K562 (cell line): ENCODE measurements at regions not wholly inside any gene's neighbourhood (a gene's known extent, or its start where the extent isn't known, plus 50 kb on each side); places are given as distances from the start of the nearest gene placed in this dataset.

Experiments
- ATAC-seq: fragments of 200-7000 bp; cut with Tn5 transposase; 3 replicates; pipeline ENCODE4 v1.9.1; 2020; ENCODE audit warnings: moderate library complexity
- BruUV-seq: library from RNA; stranded (reverse); fragments of 400-500 nt; replicated peaks from 2 replicates; lab custom pipeline; 2021; lab: Mats Ljungman, UMichigan
- CTCF ChIA-PET: fragments of 300-600 bp; formaldehyde crosslinking; extraction: SDS; loops from one replicate; lab custom pipeline; 2021; ENCODE audit warnings: low intra/inter-chr PET ratio; lab: Yijun Ruan, JAX
- POLR2A ChIA-PET: fragments of 300-600, 350-650 bp; sonication (Branson Sonifier 250); formaldehyde crosslinking; extraction: SDS; loops from one replicate; lab custom pipeline; 2021; ENCODE audit warnings: antibody characterized with exemption, inconsistent platforms; lab: Yijun Ruan, JAX
- DNase-seq, 4 experiments: peaks; one replicate each; pipeline versions ENCODE4 v3.0.0 to v3.0.0-alpha.2; 2011 to 2018; ENCODE audit warnings: low spot score in 3 of 4, mixed read lengths in 3 of 4; ENCODE audit errors: extremely low read depth in 1 of 4
- FAIRE-seq: peaks from 2 replicates; lab custom pipeline; 2011; peaks lifted over from hg19 to GRCh38; lab: Jason Lieb, UNC
- H2AFZ ChIP-seq: 2 replicates; pipeline ENCODE4 v1.6.0; 2011; ENCODE audit warnings: low read depth, low read length, control low read depth, inconsistent platforms
- H3K27ac ChIP-seq: fragments of 200-600 bp; 3 replicates; pipeline ENCODE4 v1.8.0; 2011; ENCODE audit warnings: low read depth, mild to moderate bottlenecking, control low read depth, inconsistent platforms, low read length, moderate library complexity, mixed read lengths; ENCODE audit errors: extremely low read depth
- H3K27me3 ChIP-seq, 2 experiments: fragments of 300-600 bp in 1 of 2; 2 replicates in 1 of 2; 3 replicates in 1 of 2; pipeline versions ENCODE4 v1.6.0 to v1.8.0; 2011; ENCODE audit warnings: inconsistent platforms in 2 of 2, low read length in 2 of 2, mild to moderate bottlenecking in 1 of 2, mixed read lengths in 1 of 2, moderate library complexity in 1 of 2; ENCODE audit not compliant: control insufficient read depth in 2 of 2, insufficient read depth in 2 of 2
- H3K36me3 ChIP-seq: fragments of 300-600 bp; 3 replicates; pipeline ENCODE4 v1.8.0; 2011; ENCODE audit warnings: mild to moderate bottlenecking, low read length, inconsistent platforms; ENCODE audit not compliant: control insufficient read depth, insufficient read depth
- H3K4me1 ChIP-seq, 2 experiments: fragments of 200-600 bp in 1 of 2; replicated peaks in 1 of 2; 2 replicates in 1 of 2; 3 replicates in 1 of 2; pipeline versions ENCODE4 v1.5.1 to v1.8.0; 2011; ENCODE audit warnings: inconsistent platforms in 2 of 2, low read length in 2 of 2, mild to moderate bottlenecking in 1 of 2, mixed read lengths in 1 of 2, moderate library complexity in 1 of 2; ENCODE audit not compliant: control insufficient read depth in 2 of 2, insufficient read depth in 2 of 2
- H3K4me2 ChIP-seq: 2 replicates; pipeline ENCODE4 v1.6.1; 2011; ENCODE audit warnings: low read length, control low read depth, inconsistent platforms, mixed read lengths; ENCODE audit not compliant: insufficient read depth
- H3K4me3 ChIP-seq: fragments of 200-600 bp; sonication (generic), shearing (Covaris generic); 2 replicates; pipeline ENCODE4 v1.5.1; 2016; ENCODE audit warnings: control low read depth, inconsistent platforms
- H3K79me2 ChIP-seq: fragments of 200-600 bp; 3 replicates; pipeline ENCODE4 v1.8.0; 2011; ENCODE audit warnings: low read length, inconsistent platforms; ENCODE audit not compliant: control insufficient read depth, insufficient read depth
- H3K9ac ChIP-seq, 2 experiments: 2 replicates each; pipeline versions ENCODE4 v1.6.0 to v1.6.1; 2011; ENCODE audit warnings: low read depth in 2 of 2, low read length in 2 of 2, control low read depth in 1 of 2, inconsistent platforms in 1 of 2, mild to moderate bottlenecking in 1 of 2, mixed read lengths in 1 of 2; ENCODE audit not compliant: insufficient read depth in 1 of 2
- H3K9me1 ChIP-seq: one replicate; pipeline ENCODE4 v1.6.0; 2011; ENCODE audit warnings: inconsistent platforms, mild to moderate bottlenecking, low read length, moderate library complexity; ENCODE audit not compliant: control insufficient read depth, insufficient read depth
- H3K9me3 ChIP-seq: replicated peaks from 2 replicates; pipeline ENCODE4 v1.5.1; 2011; ENCODE audit warnings: low read depth, low read length, inconsistent platforms; ENCODE audit not compliant: control insufficient read depth, insufficient read depth
- H4K20me1 ChIP-seq: replicated peaks from 2 replicates; pipeline ENCODE4 v1.6.1; 2011; ENCODE audit warnings: low read length, inconsistent platforms, mixed read lengths; ENCODE audit not compliant: control insufficient read depth, insufficient read depth
- CCNT2 ChIP-seq: IDR thresholded peaks from 2 replicates; pipeline ENCODE4 v1.6.1; 2011; ENCODE audit warnings: borderline replicate concordance, low read depth, mild to moderate bottlenecking, moderate library complexity, mixed read lengths, low read length; ENCODE audit not compliant: insufficient read length; ENCODE audit errors: extremely low read depth
- CXXC5 ChIP-seq: fragments of 250-450 bp; sonication (Bioruptor Pico); IDR thresholded peaks from 2 replicates; pipeline ENCODE4 v1.8.0; 2022; ENCODE audit warnings: inconsistent platforms, mild to moderate bottlenecking, moderate library complexity
- EGR1 ChIP-seq: fragments of 450-650 bp; conservative IDR thresholded peaks from 2 replicates; pipeline ENCODE4 v1.6.1; 2017; ENCODE audit warnings: mild to moderate bottlenecking
- ESRRB ChIP-seq: fragments of 250-450 bp; sonication (Bioruptor Pico); IDR thresholded peaks from 2 replicates; pipeline ENCODE4 v1.5.0; 2020; ENCODE audit warnings: mild to moderate bottlenecking, moderate library complexity, borderline replicate concordance
- GABPB1 ChIP-seq: sonication (generic); formaldehyde crosslinking; IDR thresholded peaks from 2 replicates; pipeline ENCODE4 v1.8.0; 2022; ENCODE audit warnings: mild to moderate bottlenecking, missing genetic modification reagents
- KDM2B ChIP-seq: fragments of 250-450 bp; sonication (Bioruptor Pico); IDR thresholded peaks from 2 replicates; pipeline ENCODE4 v1.8.0; 2021; ENCODE audit warnings: mild to moderate bottlenecking, moderate library complexity
- MNT ChIP-seq, 2 experiments: fragments of 450-650 bp; conservative IDR thresholded peaks; 2 replicates each; pipeline ENCODE4 v1.6.1; 2017; ENCODE audit warnings: mild to moderate bottlenecking in 2 of 2, moderate library complexity in 2 of 2
- MTF1 ChIP-seq: fragments of 250-450 bp; sonication (Bioruptor Pico); IDR thresholded peaks from 2 replicates; pipeline ENCODE4 v1.9.0; 2021; ENCODE audit warnings: moderate library complexity, mild to moderate bottlenecking, inconsistent platforms, borderline replicate concordance
- POLR2H ChIP-seq: IDR thresholded peaks from 2 replicates; pipeline ENCODE4 v1.6.1; 2016; ENCODE audit warnings: missing genetic modification characterization, low read depth, mild to moderate bottlenecking, control low read depth, missing compliant biosample characterization, moderate library complexity
- PURB ChIP-seq: sonication (generic); formaldehyde crosslinking; IDR thresholded peaks from 2 replicates; pipeline ENCODE4 v1.9.0; 2021; ENCODE audit warnings: low read depth, mild to moderate bottlenecking, missing genetic modification reagents
- RAD21 ChIP-seq, 2 experiments: fragments of 250-450 bp in 1 of 2; fragments of 450-650 bp in 1 of 2; sonication (Bioruptor Pico) in 1 of 2; formaldehyde crosslinking in 1 of 2; IDR thresholded peaks in 1 of 2; conservative IDR thresholded peaks in 1 of 2; 2 replicates each; pipeline versions ENCODE4 v1.4.0 to v1.8.0; 2020 to 2022; ENCODE audit warnings: mild to moderate bottlenecking in 2 of 2, moderate library complexity in 1 of 2
- SREBF2 ChIP-seq: sonication (generic); formaldehyde crosslinking; IDR thresholded peaks from 2 replicates; pipeline ENCODE4 v1.4.0; 2020; ENCODE audit warnings: mild to moderate bottlenecking, missing genetic modification reagents
- TARDBP ChIP-seq: fragments of 450-650 bp; IDR thresholded peaks from 2 replicates; pipeline ENCODE4 v1.6.1; 2016
- TCF7 ChIP-seq: sonication (generic); IDR thresholded peaks from 2 replicates; pipeline ENCODE4 v1.6.1; 2016; ENCODE audit warnings: antibody characterized with exemption, borderline replicate concordance
- TRIM28 ChIP-seq: fragments of 450-650 bp; IDR thresholded peaks from 2 replicates; pipeline ENCODE4 v1.6.1; 2017
- XRCC3 ChIP-seq: fragments of 450-650 bp; IDR thresholded peaks from 2 replicates; pipeline ENCODE4 v1.6.1; 2017; ENCODE audit warnings: mild to moderate bottlenecking, moderate library complexity
- ZBTB1 ChIP-seq: sonication (generic); formaldehyde crosslinking; IDR thresholded peaks from 2 replicates; pipeline ENCODE4 v1.8.1; 2023; ENCODE audit warnings: missing genetic modification reagents, low read depth, mild to moderate bottlenecking, borderline replicate concordance
- ZNF551 ChIP-seq: fragments of 250-450 bp; sonication (Bioruptor Pico); IDR thresholded peaks from 2 replicates; pipeline ENCODE4 v1.5.0; 2021; ENCODE audit warnings: mild to moderate bottlenecking, moderate library complexity
- ZNF586 ChIP-seq: fragments of 450-650 bp; formaldehyde crosslinking; conservative IDR thresholded peaks from 2 replicates; pipeline ENCODE4 v1.4.0; 2020; ENCODE audit warnings: mild to moderate bottlenecking, moderate library complexity
- ZSCAN29 ChIP-seq: fragments of 450-650 bp; IDR thresholded peaks from 2 replicates; pipeline ENCODE4 v1.6.1; 2017
- WGBS: fragments of 100-300 bp; shearing (Covaris generic); methylation state at CpG from one replicate; pipeline ENCODE4 v1.1.6; 2016; ENCODE audit warnings: low coverage, mixed read lengths; ENCODE audit not compliant: insufficient coverage; ENCODE audit errors: missing lambda C conversion rate; 5-methylcytosine and 5-hydroxymethylcytosine counted together
- in situ Hi-C: fragments of 300-500 bp; cut with MboI; formaldehyde crosslinking; loops from 4 replicates; pipeline ENCODE4 v1.15.0; 2018; ENCODE audit warnings: inconsistent platforms, mixed read lengths
- intact Hi-C: fragments of 100-400 bp; cut with micrococcal nuclease; formaldehyde crosslinking; loops from 2 replicates; pipeline ENCODE4 v1.14.2; 2022
- TF ChIP-seq, protein P1 (sequence below): IDR thresholded peaks from 2 replicates; pipeline ENCODE4 v1.6.1; 2011; ENCODE audit not compliant: insufficient read length; ENCODE audit errors: extremely low read depth

- no peak for TF ChIP-seq ZSCAN29
- TF ChIP-seq CXXC5 (CRISPR knock-in tag) = no peak
- no peak for TF ChIP-seq ZNF586
- no peak for TF ChIP-seq EGR1
- no peak for TF ChIP-seq PURB (CRISPR knock-in tag)
- peak in 1 of 2 experiments; percentile 18; a peak in 1 of 4 replicates for TF ChIP-seq RAD21 (CRISPR knock-in tag; conservative IDR thresholded peaks at IDR 0.05 in 1 of 2, IDR thresholded peaks at IDR 0.05 in 1 of 2)
- TF ChIP-seq GABPB1 (CRISPR knock-in tag) = no peak
- TF ChIP-seq, protein P1, sequence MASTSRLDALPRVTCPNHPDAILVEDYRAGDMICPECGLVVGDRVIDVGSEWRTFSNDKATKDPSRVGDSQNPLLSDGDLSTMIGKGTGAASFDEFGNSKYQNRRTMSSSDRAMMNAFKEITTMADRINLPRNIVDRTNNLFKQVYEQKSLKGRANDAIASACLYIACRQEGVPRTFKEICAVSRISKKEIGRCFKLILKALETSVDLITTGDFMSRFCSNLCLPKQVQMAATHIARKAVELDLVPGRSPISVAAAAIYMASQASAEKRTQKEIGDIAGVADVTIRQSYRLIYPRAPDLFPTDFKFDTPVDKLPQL = no peak
- TF ChIP-seq KDM2B (CRISPR knock-in tag) = no peak
- TF ChIP-seq ZNF551 (CRISPR knock-in tag) = no peak
- no peak for TF ChIP-seq MTF1 (CRISPR knock-in tag)
These were observed 176.2 kb upstream of the TOPAZ1 start (continued) for GRCh38 chr3:44065311-44066094.

DNA sequence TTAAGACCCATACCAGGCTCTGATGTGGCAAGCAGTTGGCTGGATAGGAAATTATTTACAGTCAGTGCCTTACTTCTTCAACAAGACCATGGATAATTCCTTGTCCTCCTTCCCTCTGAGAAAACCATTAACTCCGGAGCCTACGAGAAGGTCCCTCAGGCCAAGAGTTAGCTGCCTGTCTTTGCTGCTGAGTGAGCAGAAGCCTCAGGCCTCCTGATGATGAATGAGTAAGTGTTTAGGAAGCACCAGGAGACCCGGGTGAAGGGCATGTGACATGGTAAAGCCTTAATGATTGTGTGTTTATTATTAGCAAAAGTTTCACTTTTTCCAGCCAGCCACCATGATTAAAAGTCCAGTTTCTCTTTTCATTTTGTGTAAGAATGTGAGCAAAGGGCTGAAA lies 174.9 kb upstream of the TOPAZ1 start:
- POLR2A ChIA-PET = no interaction called here
- no peaks in the 10 kb centered on the region for H3K36me3 ChIP-seq
- peaks cover 27 to 43% of the 10 kb centered on the region in 2 experiments; a peak in 4 of 5 replicates for H3K27me3 ChIP-seq
- TF ChIP-seq SREBF2 (CRISPR knock-in tag) (no peak), ESRRB (CRISPR knock-in tag) (no peak), CCNT2 (no peak), ZNF586 (no peak), ZBTB1 (CRISPR knock-in tag) (no peak), TRIM28 (no peak), TCF7 (no peak), MNT (conservative IDR thresholded peaks at IDR 0.05) (no peak), XRCC3 (no peak), TARDBP (no peak), POLR2H (tag) (no peak)
- H2AFZ ChIP-seq = no peak overlapping the region
- no peak overlapping the region for H3K9ac ChIP-seq
- H3K4me2 ChIP-seq = no peak overlapping the region
- H3K4me3 ChIP-seq = no peak overlapping the region
- no peak for DNase-seq
- ATAC-seq = no peak
- H3K4me1 ChIP-seq = no peaks in the 10 kb centered on the region; a peak in 1 of 5 replicates
- WGBS = 2% methylated on average over 3 of the region's 3 CpGs
- in situ Hi-C loops (no loop called here), intact Hi-C loops (no loop called here)
- H4K20me1 ChIP-seq = no peaks in the 10 kb centered on the region
- H3K9me3 ChIP-seq = no peaks in the 10 kb centered on the region
- no peak overlapping the region for H3K27ac ChIP-seq
- CTCF ChIA-PET = interaction anchor here (0.6 kb wide), 1 partner anchor 1235 kb away, joined by 3 read pairs; no protein-coding TSS in a partner anchor
- H3K9me1 ChIP-seq = no peaks in the 10 kb centered on the region
- no peak for FAIRE-seq
- no TSS peak for BruUV-seq
- H3K79me2 ChIP-seq = no peaks in the 10 kb centered on the region
